Left lobe of liver (tissue), 2 donors: ENCODE measurements at regions not wholly inside any gene's neighbourhood (a gene's known extent, or its start where the extent isn't known, plus 50 kb on each side); places are given as distances from the start of the nearest gene placed in this dataset.
"Not testable (repeated sequence)": the region's sequence is repeated elsewhere in the genome, so short reads cannot be mapped to it uniquely, and the experiment has no call there.

Experiments used
- ATAC-seq: fragments of 200-7000 bp; cut with Tn5 transposase; one replicate; pipeline ENCODE4 v1.9.1; 2020; ENCODE audit warnings: mild to moderate bottlenecking, moderate library complexity
- DNase-seq: peaks from one replicate; pipeline ENCODE4 v3.0.0-alpha.2; 2020; ENCODE audit warnings: low spot score
- donor health status: DM: no; HTN: no; CAD: no; lungs with moderate emphysema.
- donor health status: DM: no; HTN: yes; CAD: no.

GRCh38 chr6:169145496-169145895 is 108.2 kb downstream of the THBS2 start:
- ATAC-seq, result no peak
- DNase-seq, result no peak

DNA sequence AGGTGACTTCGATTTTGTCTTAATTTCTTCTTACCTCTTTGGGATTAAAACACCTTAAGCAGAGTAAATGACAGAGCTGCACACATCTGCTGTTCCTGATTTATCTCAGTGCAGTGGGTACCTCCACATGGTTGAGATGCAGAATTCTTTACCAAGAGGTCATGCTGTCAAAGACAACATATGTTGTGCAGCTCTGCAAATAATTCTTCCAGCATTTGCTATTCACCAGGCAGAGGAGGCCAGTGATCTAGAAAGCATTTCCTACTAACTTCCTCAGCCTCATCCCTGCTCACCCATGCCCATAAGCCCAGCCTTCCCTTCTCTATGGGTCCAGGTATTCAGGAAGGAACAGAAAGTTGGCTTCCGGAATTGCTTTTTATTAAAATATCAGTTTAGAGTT is 109.3 kb downstream of the THBS2 start:
- DNase-seq (no peak), ATAC-seq (no peak)

GRCh38 chr6:169142538-169142844 is 111.2 kb downstream of the THBS2 start:
- ATAC-seq (no peak), DNase-seq (no peak)

- DNase-seq (no peak), ATAC-seq (peak; percentile 43)
Measured at GRCh38 chr6:169141671-169142537, 111.7 kb downstream of the THBS2 start.

GRCh38 chr6:169140986-169141495 is 112.6 kb downstream of the THBS2 start:
- no peak for ATAC-seq
- no peak for DNase-seq

- ATAC-seq (no peak), DNase-seq (no peak)
Measured at GRCh38 chr6:169139179-169139971, 114.3 kb downstream of the THBS2 start.

GRCh38 chr6:169132352-169132940 is 121.2 kb downstream of the THBS2 start:
- no peak for DNase-seq
- no peak for ATAC-seq

DNA sequence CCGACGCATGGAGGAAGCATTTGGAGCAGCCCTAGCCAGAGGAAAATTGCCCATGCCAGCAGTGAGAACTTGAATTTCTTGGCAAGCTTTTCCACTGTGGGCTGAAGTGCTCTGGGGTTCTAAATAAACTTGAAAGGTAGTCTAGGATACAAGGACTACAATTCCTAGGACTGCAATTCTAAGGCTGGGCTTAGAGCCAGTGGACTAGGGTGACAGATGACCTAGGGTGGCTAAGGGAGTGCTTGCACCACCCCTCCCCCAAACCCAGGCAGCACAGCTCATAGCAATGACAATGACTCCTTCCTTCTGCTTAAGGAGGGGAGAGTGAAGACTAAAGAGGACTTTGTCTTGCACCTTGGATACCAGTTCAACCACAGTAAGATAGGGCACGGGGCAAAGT is 122.3 kb downstream of the THBS2 start:
- DNase-seq, result no peak
- ATAC-seq, result no peak

DNA sequence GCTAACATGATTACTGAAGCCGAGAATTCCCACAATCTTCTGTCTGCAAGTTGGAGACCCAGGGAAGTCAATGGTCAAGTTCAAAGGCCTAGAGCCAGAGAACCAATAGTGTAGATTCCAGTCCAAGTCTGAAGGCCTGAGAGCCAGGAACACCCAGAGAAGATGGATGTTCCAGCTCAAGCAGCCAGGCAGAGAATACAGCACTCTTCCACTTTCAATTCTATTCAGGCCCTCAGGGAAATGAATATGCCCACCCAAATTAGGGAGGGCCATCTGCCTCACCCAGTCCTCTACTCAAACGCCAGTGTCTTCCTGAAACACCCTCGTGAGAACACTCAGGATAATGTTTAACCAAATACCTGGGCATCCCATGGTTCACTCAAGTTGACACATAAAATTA is 123.5 kb downstream of the THBS2 start:
- no peak for ATAC-seq
- no peak for DNase-seq

GRCh38 chr6:169121013-169121412 is 132.6 kb downstream of the THBS2 start:
- DNase-seq (no peak), ATAC-seq (no peak)

GRCh38 chr6:169119669-169120068 is 134.0 kb downstream of the THBS2 start:
- DNase-seq (no peak), ATAC-seq (no peak)

GRCh38 chr6:169118346-169118830 is 135.3 kb downstream of the THBS2 start:
- no peak for ATAC-seq

GRCh38 chr6:169117663-169118062 is 136.0 kb downstream of the THBS2 start:
- no peak for DNase-seq
- no peak for ATAC-seq

More at GRCh38 chr6:169118346-169118830, 135.3 kb downstream of the THBS2 start:
- DNase-seq, result no peak

GRCh38 chr6:169115632-169116031 is 138.0 kb downstream of the THBS2 start:
- ATAC-seq (no peak), DNase-seq (no peak)

- DNase-seq, ATAC-seq: not testable (repeated sequence)
Measured at GRCh38 chr6:169114632-169115031, 139.0 kb downstream of the THBS2 start.

DNA sequence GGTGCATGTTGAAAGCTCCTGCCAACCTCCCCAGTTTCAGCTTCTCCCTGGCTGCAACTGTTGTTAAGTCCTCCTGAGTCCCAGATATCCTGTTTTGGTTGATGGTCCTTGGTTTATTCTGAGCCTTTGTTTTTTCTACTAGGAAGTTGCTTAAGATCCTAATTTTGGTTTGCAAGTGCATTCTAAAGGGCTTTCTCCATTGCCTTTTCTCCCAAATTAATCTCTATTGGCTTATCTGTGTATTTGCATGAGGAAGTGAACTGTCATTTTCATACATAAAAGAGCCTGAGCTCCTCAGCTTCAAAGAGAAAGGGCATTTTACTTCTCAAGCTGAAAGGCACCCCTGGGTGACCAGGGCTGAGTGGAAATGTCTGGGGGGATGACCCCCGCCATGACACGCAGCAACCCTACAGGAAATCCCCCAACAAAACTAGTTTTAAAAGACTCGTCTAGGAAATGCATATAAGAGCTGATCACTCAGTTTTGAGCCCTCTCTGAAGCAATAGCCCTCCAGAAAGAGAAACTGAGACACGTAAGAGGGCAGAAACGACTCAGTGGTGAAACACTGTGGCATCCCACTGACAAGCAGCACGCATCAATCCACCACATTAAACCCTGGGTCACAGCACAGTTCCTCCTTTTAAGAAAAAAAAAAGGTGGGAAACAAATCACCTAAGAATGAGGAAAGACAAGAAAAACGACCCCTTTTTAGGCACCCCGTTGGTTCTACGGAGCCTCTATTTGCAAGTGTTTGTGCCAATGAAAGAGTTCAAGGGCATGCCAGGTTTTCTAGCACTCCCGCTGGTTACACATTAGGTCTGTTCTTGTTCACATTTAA is 140.9 kb downstream of the THBS2 start:
- ATAC-seq (no peak), DNase-seq (no peak)

- no peak for ATAC-seq
- no peak for DNase-seq
Measured at GRCh38 chr6:169111203-169111602, 142.4 kb downstream of the THBS2 start.

- DNase-seq, result no peak
- ATAC-seq, result no peak
Measured at GRCh38 chr6:169109411-169110220, 144.0 kb downstream of the THBS2 start.

- no peak for DNase-seq
- ATAC-seq, result no peak
Measured at GRCh38 chr6:169108753-169109152, 144.9 kb downstream of the THBS2 start.

DNA sequence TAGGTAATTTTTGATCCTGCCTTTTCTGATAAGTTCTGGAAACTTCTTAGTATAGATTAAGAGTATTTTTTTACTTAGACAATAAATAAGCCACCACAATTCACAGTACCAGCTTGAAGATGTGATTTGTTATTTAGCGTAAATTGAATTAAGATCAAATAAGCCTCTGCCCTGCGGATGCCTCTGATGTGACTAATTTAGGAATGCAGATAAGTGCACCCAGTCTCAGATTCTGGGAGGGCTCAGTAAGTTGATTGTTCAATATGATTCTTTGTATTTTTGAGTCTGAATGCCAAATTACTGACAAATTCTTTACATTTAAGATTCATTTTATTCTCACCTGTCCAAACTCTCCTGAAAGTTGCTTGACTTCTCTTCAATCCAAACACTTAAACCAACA is 147.5 kb downstream of the THBS2 start:
- no peak for ATAC-seq
- no peak for DNase-seq
